ENCODE measurements at regions not wholly inside any gene's neighbourhood (a gene's known extent, or its start where the extent isn't known, plus 50 kb on each side); places are given as distances from the start of the nearest gene placed in this dataset.

DNA sequence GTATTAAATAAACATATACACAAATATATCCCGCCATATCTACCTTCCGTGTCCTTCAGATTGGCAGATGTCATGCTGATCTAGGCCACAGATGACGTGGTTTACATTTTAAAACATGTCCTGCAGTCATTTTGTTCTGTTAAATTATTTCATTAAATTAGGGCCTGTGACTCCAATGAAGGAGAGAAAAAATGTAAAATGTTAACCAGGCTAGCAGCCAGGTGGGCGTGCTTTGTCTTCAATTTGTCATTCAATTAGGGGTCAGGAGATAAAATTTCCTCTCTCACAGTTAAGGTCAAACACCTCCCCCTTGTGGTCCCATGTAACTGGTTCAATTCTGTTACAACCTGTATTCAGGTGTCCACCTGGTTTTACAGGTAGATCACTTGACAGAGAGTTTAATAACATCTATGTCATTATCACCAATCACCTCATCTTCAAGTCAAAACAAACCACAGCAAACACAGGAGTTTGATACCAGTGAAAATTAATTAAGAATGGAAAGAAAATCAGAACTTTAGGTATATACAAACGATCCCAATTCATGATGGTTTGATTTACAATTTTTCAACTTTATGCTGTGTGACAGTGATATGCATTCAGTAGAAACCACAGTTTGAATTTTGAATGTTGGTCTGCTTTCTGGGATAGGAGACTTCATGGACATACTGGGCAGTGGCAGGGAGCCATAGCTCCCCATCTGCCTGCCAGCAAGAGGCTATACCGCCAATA lies 339.4 kb downstream of the CMPK2 start:
- Histone ChIP-seq H3K4me3 (ENCODE audit: low read length in 3 of 3) (no peak overlapping the region), H3K27ac (ENCODE audit: low read depth, low read length) (no peak overlapping the region), H3K9me3 (ENCODE audit: control insufficient read depth in 3 of 3, low read length in 3 of 3) (no peaks in the 10 kb centered on the region), H3K27me3 (ENCODE audit: control insufficient read depth in 3 of 3, insufficient read depth in 3 of 3, low read length in 3 of 3) (no peaks in the 10 kb centered on the region), H3K36me3 (ENCODE audit: control insufficient read depth in 3 of 3, insufficient read depth in 3 of 3, low read length in 3 of 3) (no peaks in the 10 kb centered on the region), H3K9ac (ENCODE audit: low read depth in 1 of 3, low read length in 3 of 3) (no peak overlapping the region), H3K4me1 (ENCODE audit: control insufficient read depth in 3 of 3, insufficient read depth in 3 of 3, low read length in 3 of 3) (no peaks in the 10 kb centered on the region)

DNA sequence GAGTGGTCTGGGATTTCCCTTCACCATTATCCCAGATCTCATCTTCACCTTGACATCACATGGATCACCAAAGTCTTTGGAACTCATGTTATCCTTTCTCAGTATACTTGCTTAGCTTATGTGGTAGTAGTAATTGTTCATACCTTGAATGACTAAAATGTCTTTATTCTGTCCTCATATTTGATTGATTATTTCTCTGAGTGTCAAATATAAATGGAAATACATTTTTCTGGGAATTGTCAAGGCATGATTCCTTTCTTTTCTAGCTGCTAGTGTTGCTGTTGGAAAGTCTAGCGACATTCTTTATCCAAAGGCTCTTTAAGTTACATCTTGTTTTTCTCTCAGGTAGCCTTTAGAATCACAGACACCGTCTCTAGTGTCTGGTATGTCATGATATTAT lies 334.4 kb downstream of the CMPK2 start:
- H3K27ac ChIP-seq (ENCODE audit: low read depth, low read length) = no peak overlapping the region

DNA sequence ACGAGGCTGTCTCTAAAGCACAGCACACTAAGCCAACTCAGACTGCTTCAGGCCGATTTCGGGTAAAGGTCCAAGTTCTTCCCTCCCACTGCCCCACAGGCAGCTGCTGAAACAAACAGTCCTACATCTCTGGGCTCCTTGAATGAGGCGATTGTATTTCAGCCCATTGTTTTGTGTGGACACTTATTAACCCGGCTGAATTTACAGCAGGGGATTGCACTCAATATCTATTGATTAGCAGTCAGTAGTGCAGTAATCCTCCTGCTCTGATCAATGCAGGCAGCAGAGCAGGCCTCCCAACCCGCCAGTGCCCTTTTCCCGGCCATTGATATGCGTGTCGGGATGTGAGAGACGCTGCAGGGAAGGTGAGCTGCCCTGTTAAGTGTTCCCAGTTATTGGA lies 330.1 kb downstream of the CMPK2 start:
- Histone ChIP-seq H3K9me3 (ENCODE audit: control insufficient read depth in 3 of 3, low read length in 3 of 3) (no peaks in the 10 kb centered on the region), H3K27ac (ENCODE audit: low read depth, low read length) (no peak overlapping the region), H3K4me3 (ENCODE audit: low read length in 3 of 3) (no peak overlapping the region), H3K9ac (ENCODE audit: low read depth in 1 of 3, low read length in 3 of 3) (no peak overlapping the region), H3K4me1 (ENCODE audit: control insufficient read depth in 3 of 3, insufficient read depth in 3 of 3, low read length in 3 of 3) (no peaks in the 10 kb centered on the region), H3K36me3 (ENCODE audit: control insufficient read depth in 3 of 3, insufficient read depth in 3 of 3, low read length in 3 of 3) (no peaks in the 10 kb centered on the region), H3K27me3 (ENCODE audit: control insufficient read depth in 3 of 3, insufficient read depth in 3 of 3, low read length in 3 of 3) (peaks cover 0 to 3% (median 0%) of the 10 kb centered on the region in 3 donors)

More for the DNA sequence above, 334.4 kb downstream of the CMPK2 start:
- H3K9ac ChIP-seq (ENCODE audit: low read depth in 1 of 3, low read length in 3 of 3) = no peak overlapping the region
- H3K4me1 ChIP-seq (ENCODE audit: control insufficient read depth in 3 of 3, insufficient read depth in 3 of 3, low read length in 3 of 3) = no peaks in the 10 kb centered on the region
- no peak overlapping the region for H3K4me3 ChIP-seq (ENCODE audit: low read length in 3 of 3)
- no peaks in the 10 kb centered on the region for H3K36me3 ChIP-seq (ENCODE audit: control insufficient read depth in 3 of 3, insufficient read depth in 3 of 3, low read length in 3 of 3)
- no peaks in the 10 kb centered on the region for H3K9me3 ChIP-seq (ENCODE audit: control insufficient read depth in 3 of 3, low read length in 3 of 3)
- peaks cover 0 to 3% (median 0%) of the 10 kb centered on the region in 3 donors for H3K27me3 ChIP-seq (ENCODE audit: control insufficient read depth in 3 of 3, insufficient read depth in 3 of 3, low read length in 3 of 3)

DNA sequence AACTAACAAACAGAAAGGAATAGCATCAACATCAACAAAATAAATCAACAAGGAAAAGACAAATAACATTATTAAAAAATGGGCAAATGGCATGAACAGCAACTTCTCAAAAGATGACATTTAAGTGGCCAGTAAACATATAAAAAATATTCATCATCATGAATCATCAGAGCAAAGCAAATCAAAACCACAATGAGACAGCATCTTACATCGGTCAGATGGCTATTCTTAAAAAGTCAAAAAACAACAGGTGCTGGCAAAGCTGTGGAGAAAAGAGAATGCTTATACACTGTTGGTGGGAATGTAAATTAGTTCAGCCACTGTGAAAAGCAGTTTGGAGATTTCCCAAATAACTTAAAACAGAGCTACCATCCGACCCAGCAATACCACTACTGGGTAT lies 327.1 kb downstream of the CMPK2 start:
- H3K4me3 ChIP-seq (ENCODE audit: low read length in 3 of 3) = no peak overlapping the region

DNA sequence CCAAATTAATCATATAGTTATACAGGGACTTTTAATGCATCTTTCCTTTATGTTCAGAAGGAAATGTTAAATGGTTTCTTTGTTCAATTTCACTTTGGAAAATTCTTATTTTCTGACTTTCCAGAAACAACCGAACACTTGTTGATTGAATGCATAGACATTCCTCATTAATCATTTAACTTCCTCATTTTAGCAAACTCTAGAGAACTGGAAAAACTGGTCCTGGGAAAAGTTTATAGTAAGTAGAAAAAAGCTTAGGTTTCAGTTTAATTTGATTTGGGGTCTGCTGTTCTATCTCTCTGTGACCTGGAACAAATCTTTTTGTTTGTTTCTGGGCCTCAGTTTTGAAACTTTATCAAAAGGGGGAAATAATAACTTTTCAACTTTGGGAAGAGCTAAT lies 320.4 kb downstream of the CMPK2 start:
- no peaks in the 10 kb centered on the region for H3K36me3 ChIP-seq (ENCODE audit: control insufficient read depth in 3 of 3, insufficient read depth in 3 of 3, low read length in 3 of 3)
- no peaks in the 10 kb centered on the region for H3K27me3 ChIP-seq (ENCODE audit: control insufficient read depth in 3 of 3, insufficient read depth in 3 of 3, low read length in 3 of 3)
- no peak overlapping the region for H3K9ac ChIP-seq (ENCODE audit: low read depth in 1 of 3, low read length in 3 of 3)
- H3K27ac ChIP-seq (ENCODE audit: low read depth, low read length) = no peak overlapping the region
- H3K4me1 ChIP-seq (ENCODE audit: control insufficient read depth in 3 of 3, insufficient read depth in 3 of 3, low read length in 3 of 3) = no peaks in the 10 kb centered on the region
- no peak overlapping the region for H3K4me3 ChIP-seq (ENCODE audit: low read length in 3 of 3)
- no peaks in the 10 kb centered on the region for H3K9me3 ChIP-seq (ENCODE audit: control insufficient read depth in 3 of 3, low read length in 3 of 3)

More for the DNA sequence above, 327.1 kb downstream of the CMPK2 start:
- H3K9me3 ChIP-seq (ENCODE audit: control insufficient read depth in 3 of 3, low read length in 3 of 3) = no peaks in the 10 kb centered on the region
- H3K27ac ChIP-seq (ENCODE audit: low read depth, low read length) = no peak overlapping the region
- H3K9ac ChIP-seq (ENCODE audit: low read depth in 1 of 3, low read length in 3 of 3) = no peak overlapping the region
- H3K36me3 ChIP-seq (ENCODE audit: control insufficient read depth in 3 of 3, insufficient read depth in 3 of 3, low read length in 3 of 3) = no peaks in the 10 kb centered on the region
- H3K27me3 ChIP-seq (ENCODE audit: control insufficient read depth in 3 of 3, insufficient read depth in 3 of 3, low read length in 3 of 3) = peaks cover 0 to 3% (median 0%) of the 10 kb centered on the region in 3 donors
- H3K4me1 ChIP-seq (ENCODE audit: control insufficient read depth in 3 of 3, insufficient read depth in 3 of 3, low read length in 3 of 3) = no peaks in the 10 kb centered on the region

DNA sequence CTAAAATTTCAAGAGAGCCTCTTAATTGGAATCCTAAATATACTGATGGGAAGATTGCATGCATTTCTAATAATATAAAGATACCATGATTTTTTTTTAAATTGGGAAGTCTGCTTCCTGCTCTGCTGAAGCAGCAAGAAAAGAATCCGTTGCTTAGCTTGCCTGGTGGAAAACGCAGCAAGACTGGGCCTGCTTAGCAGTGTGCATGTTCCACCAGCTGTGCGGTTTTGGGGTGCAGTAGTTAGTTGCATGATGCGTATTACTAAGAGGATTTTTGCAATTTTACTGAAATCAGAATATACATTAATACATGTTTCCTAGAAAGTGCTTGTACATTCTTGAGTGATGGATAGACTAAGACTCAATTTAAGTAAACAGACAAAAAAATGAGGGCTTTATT lies 319.9 kb downstream of the CMPK2 start:
- no peak overlapping the region for H3K9ac ChIP-seq (ENCODE audit: low read depth in 1 of 3, low read length in 3 of 3)
- H3K36me3 ChIP-seq (ENCODE audit: control insufficient read depth in 3 of 3, insufficient read depth in 3 of 3, low read length in 3 of 3) = no peaks in the 10 kb centered on the region

DNA sequence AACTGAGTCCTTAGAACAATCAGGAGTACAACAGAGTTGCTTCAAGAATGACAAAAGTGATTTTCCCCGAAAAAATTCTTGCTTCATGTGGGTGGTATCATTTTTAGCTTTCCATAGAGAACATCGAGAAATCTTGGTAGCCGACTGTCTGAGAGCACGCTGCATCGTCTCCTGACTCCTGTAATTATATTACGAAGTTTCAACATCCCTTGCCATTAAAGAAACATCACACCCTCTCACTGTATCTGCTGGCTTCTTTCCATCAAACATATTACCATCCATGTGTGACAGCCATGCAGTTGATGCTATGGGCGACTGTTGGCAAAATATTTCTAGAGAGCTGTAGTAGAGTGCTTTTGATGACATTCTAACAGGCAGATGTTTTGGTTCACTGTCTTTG lies 311.2 kb downstream of the CMPK2 start:
- Histone ChIP-seq H3K36me3 (ENCODE audit: control insufficient read depth in 3 of 3, insufficient read depth in 3 of 3, low read length in 3 of 3) (no peaks in the 10 kb centered on the region), H3K9me3 (ENCODE audit: control insufficient read depth in 3 of 3, low read length in 3 of 3) (no peaks in the 10 kb centered on the region), H3K27ac (ENCODE audit: low read depth, low read length) (no peak overlapping the region), H3K9ac (ENCODE audit: low read depth in 1 of 3, low read length in 3 of 3) (no peak overlapping the region), H3K27me3 (ENCODE audit: control insufficient read depth in 3 of 3, insufficient read depth in 3 of 3, low read length in 3 of 3) (no peaks in the 10 kb centered on the region), H3K4me1 (ENCODE audit: control insufficient read depth in 3 of 3, insufficient read depth in 3 of 3, low read length in 3 of 3) (no peaks in the 10 kb centered on the region), H3K4me3 (ENCODE audit: low read length in 3 of 3) (no peak overlapping the region)

More for the DNA sequence above, 319.9 kb downstream of the CMPK2 start:
- Histone ChIP-seq H3K27ac (ENCODE audit: low read depth, low read length) (no peak overlapping the region), H3K9me3 (ENCODE audit: control insufficient read depth in 3 of 3, low read length in 3 of 3) (no peaks in the 10 kb centered on the region), H3K4me3 (ENCODE audit: low read length in 3 of 3) (no peak overlapping the region), H3K27me3 (ENCODE audit: control insufficient read depth in 3 of 3, insufficient read depth in 3 of 3, low read length in 3 of 3) (no peaks in the 10 kb centered on the region), H3K4me1 (ENCODE audit: control insufficient read depth in 3 of 3, insufficient read depth in 3 of 3, low read length in 3 of 3) (no peaks in the 10 kb centered on the region)

DNA sequence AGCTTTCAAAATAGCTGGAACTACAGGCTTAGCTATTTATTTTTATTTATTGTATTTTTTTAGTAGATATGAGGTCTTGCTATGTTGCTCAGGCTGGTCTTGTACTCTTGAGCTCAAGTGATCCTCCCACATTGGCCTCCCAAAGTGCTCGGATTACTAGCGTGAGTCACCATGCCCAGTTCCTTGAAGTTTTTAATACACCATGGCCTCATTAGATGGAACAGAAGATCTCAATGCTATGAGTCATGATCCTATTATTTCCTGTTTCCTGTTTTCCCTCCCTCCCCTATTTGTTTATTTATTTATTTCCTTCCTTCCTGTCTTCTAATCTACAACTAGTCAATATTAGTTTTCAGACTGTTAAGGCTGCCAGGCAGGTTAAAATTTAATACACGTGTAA lies 309.0 kb downstream of the CMPK2 start:
- H3K36me3 ChIP-seq (ENCODE audit: control insufficient read depth in 3 of 3, insufficient read depth in 3 of 3, low read length in 3 of 3) = no peaks in the 10 kb centered on the region
- no peaks in the 10 kb centered on the region for H3K9me3 ChIP-seq (ENCODE audit: control insufficient read depth in 3 of 3, low read length in 3 of 3)
- no peaks in the 10 kb centered on the region for H3K27me3 ChIP-seq (ENCODE audit: control insufficient read depth in 3 of 3, insufficient read depth in 3 of 3, low read length in 3 of 3)
- H3K4me1 ChIP-seq (ENCODE audit: control insufficient read depth in 3 of 3, insufficient read depth in 3 of 3, low read length in 3 of 3) = no peaks in the 10 kb centered on the region
- no peak overlapping the region for H3K27ac ChIP-seq (ENCODE audit: low read depth, low read length)
- no peak overlapping the region for H3K4me3 ChIP-seq (ENCODE audit: low read length in 3 of 3)
- H3K9ac ChIP-seq (ENCODE audit: low read depth in 1 of 3, low read length in 3 of 3) = no peak overlapping the region

DNA sequence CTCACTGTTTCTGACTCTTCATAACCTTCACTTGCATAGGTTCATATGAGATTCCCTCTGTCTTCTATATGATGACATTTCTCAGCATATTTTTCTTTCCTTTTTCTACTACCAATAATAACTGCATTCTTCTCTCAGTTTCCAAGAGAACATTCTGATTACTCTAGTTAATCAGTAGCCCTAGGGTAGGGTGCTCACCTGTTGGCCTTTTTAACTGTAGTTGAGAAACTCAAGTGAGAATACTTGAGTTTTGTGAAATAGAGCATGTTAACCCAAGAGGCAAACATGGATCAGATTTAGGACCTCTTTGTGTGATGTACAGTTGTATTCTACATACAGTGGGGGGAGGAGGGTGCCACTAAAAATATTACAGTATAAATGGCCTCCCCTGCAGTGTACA lies 308.0 kb downstream of the CMPK2 start:
- H3K4me3 ChIP-seq (ENCODE audit: low read length in 3 of 3) = no peak overlapping the region
- H3K36me3 ChIP-seq (ENCODE audit: control insufficient read depth in 3 of 3, insufficient read depth in 3 of 3, low read length in 3 of 3) = no peaks in the 10 kb centered on the region
- H3K9me3 ChIP-seq (ENCODE audit: control insufficient read depth in 3 of 3, low read length in 3 of 3) = no peaks in the 10 kb centered on the region
- H3K27ac ChIP-seq (ENCODE audit: low read depth, low read length) = no peak overlapping the region
- H3K9ac ChIP-seq (ENCODE audit: low read depth in 1 of 3, low read length in 3 of 3) = no peak overlapping the region
- H3K4me1 ChIP-seq (ENCODE audit: control insufficient read depth in 3 of 3, insufficient read depth in 3 of 3, low read length in 3 of 3) = no peaks in the 10 kb centered on the region
- no peaks in the 10 kb centered on the region for H3K27me3 ChIP-seq (ENCODE audit: control insufficient read depth in 3 of 3, insufficient read depth in 3 of 3, low read length in 3 of 3)

DNA sequence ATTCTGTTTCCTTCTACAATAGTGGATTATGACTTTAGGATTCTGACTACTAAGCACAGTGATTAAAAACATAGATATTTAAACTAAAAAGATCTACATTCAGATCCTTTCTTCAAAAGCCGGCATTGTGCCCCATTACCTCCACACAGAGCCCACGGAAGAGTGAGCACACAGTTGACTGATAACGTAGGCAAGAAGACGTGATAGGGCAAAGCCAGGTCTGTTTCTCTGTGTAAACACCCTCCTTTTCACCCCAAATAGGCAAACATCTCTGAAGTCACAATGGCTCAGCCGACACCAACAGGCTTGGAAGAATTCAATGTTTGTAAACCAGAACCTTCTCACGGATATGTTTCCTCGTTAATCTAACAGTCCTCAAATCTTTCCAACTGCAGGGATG lies 302.9 kb downstream of the CMPK2 start:
- no peaks in the 10 kb centered on the region for H3K4me1 ChIP-seq (ENCODE audit: control insufficient read depth in 3 of 3, insufficient read depth in 3 of 3, low read length in 3 of 3)
- H3K9ac ChIP-seq (ENCODE audit: low read depth in 1 of 3, low read length in 3 of 3) = no peak overlapping the region
- H3K27me3 ChIP-seq (ENCODE audit: control insufficient read depth in 3 of 3, insufficient read depth in 3 of 3, low read length in 3 of 3) = no peaks in the 10 kb centered on the region
- no peaks in the 10 kb centered on the region for H3K36me3 ChIP-seq (ENCODE audit: control insufficient read depth in 3 of 3, insufficient read depth in 3 of 3, low read length in 3 of 3)
- no peaks in the 10 kb centered on the region for H3K9me3 ChIP-seq (ENCODE audit: control insufficient read depth in 3 of 3, low read length in 3 of 3)
- no peak overlapping the region for H3K4me3 ChIP-seq (ENCODE audit: low read length in 3 of 3)
- H3K27ac ChIP-seq (ENCODE audit: low read depth, low read length) = no peak overlapping the region

Data from skeletal muscle tissue (tissue), 3 donors.